ENCODE measurements at regions not wholly inside any gene's neighbourhood (a gene's known extent, or its start where the extent isn't known, plus 50 kb on each side); places are given as distances from the start of the nearest gene placed in this dataset.

DNA sequence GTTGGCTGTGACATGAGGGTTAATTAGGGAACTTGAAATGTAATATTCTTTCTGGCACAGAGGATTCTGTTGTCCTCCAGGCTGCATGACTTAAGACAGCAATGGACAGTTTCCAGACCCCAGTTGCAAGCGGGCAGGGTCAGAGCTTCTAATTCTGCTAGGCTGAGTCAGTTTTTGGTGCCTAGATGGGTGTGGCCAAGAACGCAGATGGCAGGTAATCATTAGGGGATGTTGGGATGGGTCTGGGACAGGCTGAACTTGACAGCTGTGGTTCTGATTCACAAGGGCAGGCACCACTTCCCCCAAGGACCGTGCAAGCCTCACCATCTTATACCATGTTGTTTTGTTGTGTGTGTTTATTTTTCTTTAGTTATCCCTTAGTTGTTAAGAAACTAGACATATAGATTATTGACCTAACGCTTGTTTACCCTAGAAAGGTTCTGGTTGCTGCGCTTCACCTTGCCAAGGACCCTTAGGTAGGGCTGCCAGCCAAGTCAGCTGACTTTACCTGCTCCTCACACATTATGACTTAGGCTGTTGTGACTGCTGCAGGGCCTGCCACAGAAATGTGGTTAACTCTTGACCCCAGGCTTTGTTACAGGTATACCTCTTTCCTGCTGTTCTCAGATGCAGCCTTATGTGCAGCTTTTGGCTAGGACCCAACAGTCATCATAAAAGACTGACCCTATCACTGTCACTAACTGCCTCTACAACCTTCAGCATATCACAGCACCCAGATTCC, 117.7 kb upstream of the KLF12 start:
- TF ChIP-seq, protein P1, sequence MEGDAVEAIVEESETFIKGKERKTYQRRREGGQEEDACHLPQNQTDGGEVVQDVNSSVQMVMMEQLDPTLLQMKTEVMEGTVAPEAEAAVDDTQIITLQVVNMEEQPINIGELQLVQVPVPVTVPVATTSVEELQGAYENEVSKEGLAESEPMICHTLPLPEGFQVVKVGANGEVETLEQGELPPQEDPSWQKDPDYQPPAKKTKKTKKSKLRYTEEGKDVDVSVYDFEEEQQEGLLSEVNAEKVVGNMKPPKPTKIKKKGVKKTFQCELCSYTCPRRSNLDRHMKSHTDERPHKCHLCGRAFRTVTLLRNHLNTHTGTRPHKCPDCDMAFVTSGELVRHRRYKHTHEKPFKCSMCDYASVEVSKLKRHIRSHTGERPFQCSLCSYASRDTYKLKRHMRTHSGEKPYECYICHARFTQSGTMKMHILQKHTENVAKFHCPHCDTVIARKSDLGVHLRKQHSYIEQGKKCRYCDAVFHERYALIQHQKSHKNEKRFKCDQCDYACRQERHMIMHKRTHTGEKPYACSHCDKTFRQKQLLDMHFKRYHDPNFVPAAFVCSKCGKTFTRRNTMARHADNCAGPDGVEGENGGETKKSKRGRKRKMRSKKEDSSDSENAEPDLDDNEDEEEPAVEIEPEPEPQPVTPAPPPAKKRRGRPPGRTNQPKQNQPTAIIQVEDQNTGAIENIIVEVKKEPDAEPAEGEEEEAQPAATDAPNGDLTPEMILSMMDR (IDR thresholded peaks at IDR 0.05), result no peak
- TF ChIP-seq POLR2AphosphoS5 (IDR thresholded peaks at IDR 0.05; ENCODE audit: low read depth, low read length), result no peak

Data from Panc1 (cell line).